T-helper 2 cell treated with Interferon-gamma antibody and Interleukin-4, amounts not matched to agents 5 μg/mL and 100 μg/mL, for 36 hours (primary cell): ENCODE measurements at regions not wholly inside any gene's neighbourhood (a gene's known extent, or its start where the extent isn't known, plus 50 kb on each side); places are given as distances from the start of the nearest gene placed in this dataset.

ENCODE experiments used
- DNase-seq: peaks from one replicate; pipeline ENCODE4 v3.0.0; 2021; ENCODE audit warnings: low spot score
- H3K27ac Mint-ChIP-seq: one replicate; pipeline ENCODE4 v1.8.0; 2021; ENCODE audit warnings: mild to moderate bottlenecking, mixed read lengths
- H3K27me3 Mint-ChIP-seq: one replicate; pipeline ENCODE4 v1.8.0; 2021; ENCODE audit warnings: low read depth, mixed read lengths
- H3K36me3 Mint-ChIP-seq: one replicate; pipeline ENCODE4 v1.8.0; 2021; ENCODE audit warnings: low read depth, mixed read lengths
- H3K4me1 Mint-ChIP-seq: one replicate; pipeline ENCODE4 v1.8.0; 2021; ENCODE audit warnings: low read depth, mixed read lengths
- H3K4me3 Mint-ChIP-seq: one replicate; pipeline ENCODE4 v1.8.0; 2022; ENCODE audit warnings: mild to moderate bottlenecking, moderate library complexity, mixed read lengths
- H3K9me3 Mint-ChIP-seq: one replicate; pipeline ENCODE4 v1.8.0; 2021; ENCODE audit warnings: mixed read lengths

GRCh38 chr2:155766342-155767115 lies 566.0 kb downstream of the NR4A2 start:
- H3K27ac Mint-ChIP-seq, result no peak overlapping the region
- no peaks in the 10 kb centered on the region for H3K4me1 Mint-ChIP-seq
- no peak for DNase-seq

GRCh38 chr2:155755481-155755880 lies 577.0 kb downstream of the NR4A2 start:
- Mint-ChIP-seq H3K36me3 (no peaks in the 10 kb centered on the region), H3K4me3 (no peak overlapping the region), H3K4me1 (no peaks in the 10 kb centered on the region), H3K9me3 (no peaks in the 10 kb centered on the region), H3K27ac (no peak overlapping the region), H3K27me3 (no peaks in the 10 kb centered on the region)
- DNase-seq, result no peak

More at GRCh38 chr2:155766342-155767115, 566.0 kb downstream of the NR4A2 start:
- no peaks in the 10 kb centered on the region for H3K27me3 Mint-ChIP-seq
- H3K9me3 Mint-ChIP-seq, result no peaks in the 10 kb centered on the region
- no peaks in the 10 kb centered on the region for H3K36me3 Mint-ChIP-seq
- H3K4me3 Mint-ChIP-seq, result no peak overlapping the region

- Mint-ChIP-seq H3K27me3 (no peaks in the 10 kb centered on the region), H3K4me1 (no peaks in the 10 kb centered on the region), H3K27ac (no peak overlapping the region), H3K9me3 (no peaks in the 10 kb centered on the region), H3K36me3 (no peaks in the 10 kb centered on the region), H3K4me3 (no peak overlapping the region)
- DNase-seq, result no peak
Measured at GRCh38 chr2:155748131-155748530, 584.4 kb downstream of the NR4A2 start.

- no peak for DNase-seq
- Mint-ChIP-seq H3K36me3 (no peaks in the 10 kb centered on the region), H3K27me3 (no peaks in the 10 kb centered on the region), H3K27ac (no peak overlapping the region), H3K9me3 (no peaks in the 10 kb centered on the region), H3K4me3 (no peak overlapping the region), H3K4me1 (no peaks in the 10 kb centered on the region)
Measured at GRCh38 chr2:155747531-155747930, 585.0 kb downstream of the NR4A2 start.

GRCh38 chr2:155733091-155733853 lies 599.2 kb downstream of the NR4A2 start:
- Mint-ChIP-seq H3K4me3 (no peak overlapping the region), H3K4me1 (no peaks in the 10 kb centered on the region)

GRCh38 chr2:155730804-155731203 lies 601.7 kb downstream of the NR4A2 start:
- Mint-ChIP-seq H3K27ac (no peak overlapping the region), H3K9me3 (no peaks in the 10 kb centered on the region), H3K4me3 (no peak overlapping the region), H3K36me3 (no peaks in the 10 kb centered on the region), H3K27me3 (no peaks in the 10 kb centered on the region), H3K4me1 (no peaks in the 10 kb centered on the region)
- DNase-seq, result no peak

More at GRCh38 chr2:155733091-155733853, 599.2 kb downstream of the NR4A2 start:
- H3K9me3 Mint-ChIP-seq, result no peaks in the 10 kb centered on the region
- no peaks in the 10 kb centered on the region for H3K27me3 Mint-ChIP-seq
- no peaks in the 10 kb centered on the region for H3K36me3 Mint-ChIP-seq
- no peak for DNase-seq
- no peak overlapping the region for H3K27ac Mint-ChIP-seq

- Mint-ChIP-seq H3K4me3 (no peak overlapping the region), H3K9me3 (no peaks in the 10 kb centered on the region)
Measured at GRCh38 chr2:155727187-155727895, 605.2 kb downstream of the NR4A2 start.

GRCh38 chr2:155722290-155722689 lies 610.2 kb downstream of the NR4A2 start:
- no peak overlapping the region for H3K4me3 Mint-ChIP-seq
- H3K4me1 Mint-ChIP-seq, result no peaks in the 10 kb centered on the region
- no peaks in the 10 kb centered on the region for H3K36me3 Mint-ChIP-seq
- H3K27ac Mint-ChIP-seq, result no peak overlapping the region
- H3K27me3 Mint-ChIP-seq, result no peaks in the 10 kb centered on the region
- no peak for DNase-seq
- H3K9me3 Mint-ChIP-seq, result no peaks in the 10 kb centered on the region

More at GRCh38 chr2:155727187-155727895, 605.2 kb downstream of the NR4A2 start:
- DNase-seq, result no peak
- H3K27ac Mint-ChIP-seq, result no peak overlapping the region
- no peaks in the 10 kb centered on the region for H3K36me3 Mint-ChIP-seq
- H3K27me3 Mint-ChIP-seq, result no peaks in the 10 kb centered on the region
- no peaks in the 10 kb centered on the region for H3K4me1 Mint-ChIP-seq

- no peaks in the 10 kb centered on the region for H3K27me3 Mint-ChIP-seq
- no peaks in the 10 kb centered on the region for H3K4me1 Mint-ChIP-seq
- no peaks in the 10 kb centered on the region for H3K36me3 Mint-ChIP-seq
- no peak overlapping the region for H3K27ac Mint-ChIP-seq
- H3K4me3 Mint-ChIP-seq, result no peak overlapping the region
- no peak for DNase-seq
- no peaks in the 10 kb centered on the region for H3K9me3 Mint-ChIP-seq
Measured at GRCh38 chr2:155715705-155716104, 616.8 kb downstream of the NR4A2 start.

GRCh38 chr2:155714983-155715382 lies 617.5 kb downstream of the NR4A2 start:
- H3K4me1 Mint-ChIP-seq, result no peaks in the 10 kb centered on the region
- H3K36me3 Mint-ChIP-seq, result no peaks in the 10 kb centered on the region
- no peaks in the 10 kb centered on the region for H3K9me3 Mint-ChIP-seq
- no peak overlapping the region for H3K27ac Mint-ChIP-seq
- no peak overlapping the region for H3K4me3 Mint-ChIP-seq
- no peaks in the 10 kb centered on the region for H3K27me3 Mint-ChIP-seq
- DNase-seq, result no peak

- no peaks in the 10 kb centered on the region for H3K27me3 Mint-ChIP-seq
- H3K4me1 Mint-ChIP-seq, result no peaks in the 10 kb centered on the region
- no peaks in the 10 kb centered on the region for H3K9me3 Mint-ChIP-seq
- DNase-seq, result no peak
- H3K27ac Mint-ChIP-seq, result no peak overlapping the region
- H3K36me3 Mint-ChIP-seq, result no peaks in the 10 kb centered on the region
- no peak overlapping the region for H3K4me3 Mint-ChIP-seq
Measured at GRCh38 chr2:155708071-155708470, 624.5 kb downstream of the NR4A2 start.

- no peaks in the 10 kb centered on the region for H3K36me3 Mint-ChIP-seq
- DNase-seq, result no peak
- no peaks in the 10 kb centered on the region for H3K4me1 Mint-ChIP-seq
- no peak overlapping the region for H3K4me3 Mint-ChIP-seq
- H3K27me3 Mint-ChIP-seq, result no peaks in the 10 kb centered on the region
- no peak overlapping the region for H3K27ac Mint-ChIP-seq
- no peaks in the 10 kb centered on the region for H3K9me3 Mint-ChIP-seq
Measured at GRCh38 chr2:155703917-155704316, 628.6 kb downstream of the NR4A2 start.

GRCh38 chr2:155703048-155703447 lies 629.5 kb downstream of the NR4A2 start:
- Mint-ChIP-seq H3K27me3 (no peaks in the 10 kb centered on the region), H3K36me3 (no peaks in the 10 kb centered on the region)

GRCh38 chr2:155701721-155702120 lies 630.8 kb downstream of the NR4A2 start:
- H3K36me3 Mint-ChIP-seq, result no peaks in the 10 kb centered on the region
- no peaks in the 10 kb centered on the region for H3K4me1 Mint-ChIP-seq
- H3K27ac Mint-ChIP-seq, result no peak overlapping the region
- H3K27me3 Mint-ChIP-seq, result no peaks in the 10 kb centered on the region
- no peak for DNase-seq
- H3K4me3 Mint-ChIP-seq, result no peak overlapping the region
- H3K9me3 Mint-ChIP-seq, result no peaks in the 10 kb centered on the region

More at GRCh38 chr2:155703048-155703447, 629.5 kb downstream of the NR4A2 start:
- Mint-ChIP-seq H3K4me1 (no peaks in the 10 kb centered on the region), H3K9me3 (no peaks in the 10 kb centered on the region), H3K4me3 (no peak overlapping the region), H3K27ac (no peak overlapping the region)
- DNase-seq, result no peak
